ENCODE measurements at regions not wholly inside any gene's neighbourhood (a gene's known extent, or its start where the extent isn't known, plus 50 kb on each side); places are given as distances from the start of the nearest gene placed in this dataset.

- DNase-seq = no peak
Measured at GRCh38 chr18:37769826-37770225, 204.2 kb upstream of the CELF4 start.

- no peak for DNase-seq
Measured at GRCh38 chr18:37764541-37765288, 199.1 kb upstream of the CELF4 start.

- DNase-seq = no peak
Measured at GRCh38 chr18:37762076-37762621, 196.6 kb upstream of the CELF4 start.

GRCh38 chr18:37754141-37754540, 188.5 kb upstream of the CELF4 start:
- DNase-seq = no peak

- no peak for DNase-seq
Measured at GRCh38 chr18:37742436-37742835, 176.8 kb upstream of the CELF4 start.

- DNase-seq = no peak
Measured at GRCh38 chr18:37741032-37741623, 175.5 kb upstream of the CELF4 start.

GRCh38 chr18:37734406-37734805, 168.8 kb upstream of the CELF4 start:
- no peak for DNase-seq

- no peak for DNase-seq
Measured at GRCh38 chr18:37729716-37730115, 164.1 kb upstream of the CELF4 start.

GRCh38 chr18:37724206-37724605, 158.6 kb upstream of the CELF4 start:
- DNase-seq = no peak

- DNase-seq = no peak
Measured at GRCh38 chr18:37721544-37722522, 156.2 kb upstream of the CELF4 start.

- no peak for DNase-seq
Measured at GRCh38 chr18:37720663-37721062, 155.1 kb upstream of the CELF4 start.

GRCh38 chr18:37717656-37718055, 152.1 kb upstream of the CELF4 start:
- DNase-seq = no peak

GRCh38 chr18:37717098-37717497, 151.5 kb upstream of the CELF4 start:
- DNase-seq = no peak

GRCh38 chr18:37716106-37716735, 150.6 kb upstream of the CELF4 start:
- DNase-seq = no peak

- no peak for DNase-seq
Measured at GRCh38 chr18:37714691-37715090, 149.1 kb upstream of the CELF4 start.

- no peak for DNase-seq
Measured at GRCh38 chr18:37712776-37713175, 147.2 kb upstream of the CELF4 start.

GRCh38 chr18:37711766-37712505, 146.3 kb upstream of the CELF4 start:
- DNase-seq = no peak

- no peak for DNase-seq
Measured at GRCh38 chr18:37710726-37711125, 145.1 kb upstream of the CELF4 start.

- DNase-seq = no peak
Measured at GRCh38 chr18:37709740-37710139, 144.1 kb upstream of the CELF4 start.

- no peak for DNase-seq
Measured at GRCh38 chr18:37705016-37705415, 139.4 kb upstream of the CELF4 start.

GRCh38 chr18:37702841-37703240, 137.2 kb upstream of the CELF4 start:
- DNase-seq = no peak

- no peak for DNase-seq
Measured at GRCh38 chr18:37701967-37702366, 136.4 kb upstream of the CELF4 start.

Data from NCI-H1048 (cell line).